Ascending aorta (tissue), 2 donors: ENCODE measurements at regions not wholly inside any gene's neighbourhood (a gene's known extent, or its start where the extent isn't known, plus 50 kb on each side); places are given as distances from the start of the nearest gene placed in this dataset.
"Not testable (repeated sequence)": the region's sequence is repeated elsewhere in the genome, so short reads cannot be mapped to it uniquely, and the experiment has no call there.

ENCODE experiments used
- DNase-seq, 2 donors: peaks; one replicate each; pipeline ENCODE4 v3.0.0-alpha.2; 2019; ENCODE audit warnings: low spot score in 2 of 2
- H3K27ac ChIP-seq, 2 donors: fragments of 200-600 bp; sonication (generic); one replicate each; pipeline ENCODE4 v1.5.1; 2016 to 2017; ENCODE audit warnings: mild to moderate bottlenecking in 1 of 2
- H3K27me3 ChIP-seq: fragments of 200-600 bp; sonication (generic); one replicate; pipeline ENCODE4 v1.5.1; 2017
- H3K36me3 ChIP-seq, 2 donors: fragments of 200-600 bp; sonication (generic); one replicate each; pipeline ENCODE4 v1.5.1; 2016
- H3K4me1 ChIP-seq, 2 donors: fragments of 200-600 bp; sonication (generic); one replicate each; pipeline ENCODE4 v1.5.1; 2016 to 2017; ENCODE audit warnings: mild to moderate bottlenecking in 1 of 2
- H3K4me3 ChIP-seq, 2 donors: fragments of 200-600 bp; sonication (generic); one replicate each; pipeline ENCODE4 v1.5.1; 2016 to 2017; ENCODE audit warnings: mild to moderate bottlenecking in 1 of 2
- H3K9me3 ChIP-seq, 2 donors: fragments of 200-600 bp; sonication (generic); one replicate each; pipeline ENCODE4 v1.5.1; 2016
- intact Hi-C: fragments of 100-400 bp; cut with DNase I; formaldehyde crosslinking; loops from one replicate; pipeline ENCODE4 v1.15.1; 2023
- TF ChIP-seq, protein P1 (sequence below), 3 experiments: fragments of 200-600 bp in 2 of 3; fragments of 450-650 bp in 1 of 3; sonication (generic) in 2 of 3; IDR thresholded peaks; one replicate each; pipeline ENCODE4 v1.5.1; 2016 to 2019; ENCODE audit warnings: antibody characterized with exemption in 3 of 3, mild to moderate bottlenecking in 1 of 3, moderate library complexity in 1 of 3

DNA sequence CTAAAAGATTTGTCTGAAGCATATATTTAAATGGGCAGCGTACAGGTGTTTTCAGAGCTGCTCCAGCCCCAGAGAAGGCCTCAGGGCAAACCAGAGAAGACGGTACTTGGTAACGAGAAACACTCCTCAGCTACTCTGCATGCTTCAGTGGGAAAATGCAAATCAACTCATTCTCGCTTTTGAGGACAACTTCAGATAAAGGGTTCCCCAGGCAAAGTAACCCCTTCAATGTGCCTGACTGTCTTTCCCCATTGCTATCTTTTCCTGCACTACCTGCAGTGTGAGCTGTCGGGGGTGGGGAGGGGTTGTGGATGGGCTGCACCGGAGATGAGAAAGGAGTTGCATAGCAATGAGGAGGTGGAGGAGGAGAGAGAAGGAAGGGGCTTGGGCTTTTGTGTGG is 339.7 kb upstream of the CLINT1 start:
- TF ChIP-seq, protein P1, sequence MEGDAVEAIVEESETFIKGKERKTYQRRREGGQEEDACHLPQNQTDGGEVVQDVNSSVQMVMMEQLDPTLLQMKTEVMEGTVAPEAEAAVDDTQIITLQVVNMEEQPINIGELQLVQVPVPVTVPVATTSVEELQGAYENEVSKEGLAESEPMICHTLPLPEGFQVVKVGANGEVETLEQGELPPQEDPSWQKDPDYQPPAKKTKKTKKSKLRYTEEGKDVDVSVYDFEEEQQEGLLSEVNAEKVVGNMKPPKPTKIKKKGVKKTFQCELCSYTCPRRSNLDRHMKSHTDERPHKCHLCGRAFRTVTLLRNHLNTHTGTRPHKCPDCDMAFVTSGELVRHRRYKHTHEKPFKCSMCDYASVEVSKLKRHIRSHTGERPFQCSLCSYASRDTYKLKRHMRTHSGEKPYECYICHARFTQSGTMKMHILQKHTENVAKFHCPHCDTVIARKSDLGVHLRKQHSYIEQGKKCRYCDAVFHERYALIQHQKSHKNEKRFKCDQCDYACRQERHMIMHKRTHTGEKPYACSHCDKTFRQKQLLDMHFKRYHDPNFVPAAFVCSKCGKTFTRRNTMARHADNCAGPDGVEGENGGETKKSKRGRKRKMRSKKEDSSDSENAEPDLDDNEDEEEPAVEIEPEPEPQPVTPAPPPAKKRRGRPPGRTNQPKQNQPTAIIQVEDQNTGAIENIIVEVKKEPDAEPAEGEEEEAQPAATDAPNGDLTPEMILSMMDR (IDR thresholded peaks at IDR 0.05), result no peak
- DNase-seq, result no peak
- Histone ChIP-seq H3K27ac (no peak overlapping the region), H3K4me1 (no peaks in the 10 kb centered on the region), H3K9me3 (peaks cover 0 to under 1% of the 10 kb centered on the region in 2 donors), H3K4me3 (no peak overlapping the region), H3K27me3 (no peaks in the 10 kb centered on the region), H3K36me3 (no peaks in the 10 kb centered on the region)
- intact Hi-C loops, result no loop called here

DNA sequence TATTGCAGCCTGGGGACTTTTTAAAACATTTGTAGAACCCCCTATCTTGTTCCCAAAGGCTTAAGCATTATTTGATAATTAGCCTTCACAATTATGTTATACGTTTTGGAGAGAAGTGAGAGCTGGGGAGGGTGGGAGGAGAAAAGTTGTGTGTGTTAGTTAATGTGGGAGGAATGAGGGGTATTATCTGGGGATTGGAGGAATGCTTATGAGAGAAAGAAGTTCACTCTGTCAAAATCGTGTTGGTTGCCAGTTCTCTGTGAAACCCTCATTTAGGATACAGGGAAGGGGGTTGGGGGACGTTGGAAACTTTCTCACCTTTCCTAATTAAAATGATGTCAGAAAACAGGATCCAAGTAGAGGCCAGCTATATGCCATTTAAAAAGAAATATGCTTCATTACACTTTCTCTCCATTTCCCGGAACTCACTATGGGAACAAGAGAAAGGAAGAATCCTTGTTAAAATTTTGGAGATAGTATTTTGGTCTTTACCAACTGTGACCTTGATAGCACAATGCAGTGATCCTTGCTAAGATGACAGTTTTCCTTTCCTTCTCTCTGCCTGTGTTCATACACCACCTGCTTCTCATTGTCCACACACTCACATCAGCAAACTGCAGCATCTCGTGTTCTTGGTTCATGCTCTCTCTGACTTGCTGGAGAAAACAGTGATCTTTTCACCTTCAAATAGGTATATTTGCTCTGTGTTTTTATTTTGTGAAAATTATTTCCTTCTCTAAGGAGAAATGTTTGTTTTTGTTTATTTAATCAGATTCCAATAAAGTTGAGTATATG is 336.7 kb upstream of the CLINT1 start:
- no peaks in the 10 kb centered on the region for H3K36me3 ChIP-seq
- H3K27me3 ChIP-seq, result no peaks in the 10 kb centered on the region
- intact Hi-C loops, result no loop called here
- TF ChIP-seq, protein P1 (IDR thresholded peaks at IDR 0.05), result no peak
- DNase-seq, result no peak
- H3K27ac ChIP-seq, result no peak overlapping the region
- no peaks in the 10 kb centered on the region for H3K4me1 ChIP-seq
- peaks cover 0 to 7% of the 10 kb centered on the region in 2 donors for H3K9me3 ChIP-seq
- no peak overlapping the region for H3K4me3 ChIP-seq

DNA sequence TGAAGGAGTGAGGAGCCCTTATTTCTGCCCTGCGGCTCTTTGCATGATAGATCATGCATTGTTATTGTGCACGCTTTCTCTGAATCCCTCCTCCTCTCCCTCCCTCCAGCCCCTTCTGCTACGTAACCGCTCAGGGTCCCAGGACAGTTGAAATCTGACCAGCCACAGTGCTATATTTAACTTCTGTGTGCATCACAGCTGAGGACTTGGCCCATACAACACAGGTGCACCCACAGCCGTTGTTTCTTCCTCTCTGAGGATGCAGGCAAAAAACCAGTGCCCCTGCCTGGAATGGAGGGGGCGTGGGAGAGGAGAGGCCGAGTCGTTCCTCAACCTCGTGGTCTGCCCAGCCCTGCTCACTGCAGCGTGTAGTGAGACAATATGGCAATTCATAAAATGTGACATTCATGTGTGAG is 335.6 kb upstream of the CLINT1 start:
- Histone ChIP-seq H3K36me3 (no peaks in the 10 kb centered on the region), H3K27ac (no peak overlapping the region), H3K27me3 (no peaks in the 10 kb centered on the region), H3K4me3 (no peak overlapping the region), H3K9me3 (peaks cover 0 to 7% of the 10 kb centered on the region in 2 donors), H3K4me1 (no peaks in the 10 kb centered on the region)
- no peak for DNase-seq
- intact Hi-C loops, result no loop called here
- TF ChIP-seq, protein P1 (IDR thresholded peaks at IDR 0.05), result no peak

DNA sequence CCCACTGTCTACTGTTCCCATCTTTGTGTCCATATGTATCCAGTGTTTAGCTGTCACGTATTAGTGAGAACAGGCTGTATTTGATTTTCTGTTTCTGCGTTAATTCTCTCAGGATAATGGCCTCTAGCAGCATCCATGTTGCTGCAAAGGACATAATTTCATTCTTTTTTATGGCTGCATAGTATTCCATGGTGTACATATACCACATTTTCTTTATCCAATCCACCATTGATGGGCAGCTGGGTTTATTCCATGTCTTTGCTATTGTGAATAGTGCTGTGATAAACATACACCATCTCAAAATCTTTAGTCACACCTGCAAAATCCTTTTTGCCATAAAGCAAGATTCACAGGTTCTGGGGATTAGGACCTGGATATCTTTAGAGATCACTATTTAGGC is 334.4 kb upstream of the CLINT1 start:
- H3K36me3 ChIP-seq, H3K9me3 ChIP-seq, H3K4me1 ChIP-seq, H3K27me3 ChIP-seq, DNase-seq, H3K4me3 ChIP-seq, intact Hi-C loops, H3K27ac ChIP-seq: not testable (repeated sequence)

DNA sequence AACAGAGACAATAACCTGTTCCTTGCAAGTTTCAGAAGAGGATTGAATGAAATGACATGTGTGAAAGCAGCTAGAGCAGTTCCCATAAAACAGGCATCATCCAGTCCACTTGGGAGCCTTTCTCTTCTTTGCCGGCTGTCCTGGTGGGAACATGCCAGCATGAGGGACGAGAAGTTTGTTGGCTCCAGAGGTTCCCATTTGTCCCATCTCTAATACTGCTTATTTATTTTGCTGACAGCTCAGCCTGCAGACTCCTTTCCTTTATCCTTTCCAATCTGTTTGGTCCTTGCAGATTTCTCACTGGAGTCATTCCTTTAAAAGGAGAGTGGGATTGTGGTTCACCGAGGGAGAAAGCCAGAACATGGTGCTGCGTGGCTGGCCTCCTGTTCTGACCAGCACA is 321.5 kb upstream of the CLINT1 start:
- Histone ChIP-seq H3K4me3 (no peak overlapping the region), H3K4me1 (peaks cover 0 to 7% of the 10 kb centered on the region in 2 donors), H3K36me3 (no peaks in the 10 kb centered on the region), H3K27me3 (no peaks in the 10 kb centered on the region), H3K9me3 (no peaks in the 10 kb centered on the region), H3K27ac (no peak overlapping the region)
- intact Hi-C loops, result no loop called here
- TF ChIP-seq, protein P1 (IDR thresholded peaks at IDR 0.05), result no peak
- no peak for DNase-seq

DNA sequence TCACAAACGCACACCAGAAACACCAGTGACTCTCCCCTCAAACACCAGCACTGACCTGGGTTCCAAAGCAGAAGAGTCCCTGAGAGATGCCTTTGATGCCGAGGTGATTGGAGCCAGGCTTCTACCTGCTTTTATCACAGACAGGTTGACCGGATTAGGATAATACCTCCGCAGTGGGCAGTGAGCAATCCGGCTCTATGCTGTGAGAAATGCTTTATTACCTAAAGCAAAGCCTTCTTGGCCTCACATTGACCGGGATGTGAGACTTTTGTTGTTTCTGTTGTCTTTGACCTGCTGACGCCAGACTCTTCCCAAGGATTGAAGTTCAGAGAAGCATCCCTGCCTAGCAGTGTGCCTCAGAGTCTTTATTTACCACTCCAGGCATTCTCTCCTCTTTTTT is 320.3 kb upstream of the CLINT1 start:
- intact Hi-C loops, result no loop called here
- no peaks in the 10 kb centered on the region for H3K27me3 ChIP-seq
- H3K4me1 ChIP-seq, result peaks cover 0 to 11% of the 10 kb centered on the region in 2 donors
- TF ChIP-seq, protein P1 (IDR thresholded peaks at IDR 0.05), result no peak
- DNase-seq, result no peak
- no peaks in the 10 kb centered on the region for H3K36me3 ChIP-seq
- H3K27ac ChIP-seq, result no peak overlapping the region
- no peak overlapping the region for H3K4me3 ChIP-seq
- H3K9me3 ChIP-seq, result no peaks in the 10 kb centered on the region
